ENCODE measurements at regions not wholly inside any gene's neighbourhood (a gene's known extent, or its start where the extent isn't known, plus 50 kb on each side); places are given as distances from the start of the nearest gene placed in this dataset.

- TF ChIP-seq CHD7 (IDR thresholded peaks at IDR 0.05; ENCODE audit: insufficient replicate concordance, low read length), result no peak
- no peak for TF ChIP-seq SRF (IDR thresholded peaks at IDR 0.05; ENCODE audit: low read depth, low read length)
- TF ChIP-seq EZH2 (IDR thresholded peaks at IDR 0.05; ENCODE audit: low read depth, low read length, severe bottlenecking), result no peak
- TF ChIP-seq CBX5 (IDR thresholded peaks at IDR 0.05; ENCODE audit: low read depth, low read length), result no peak
- TF ChIP-seq ATF2 (IDR thresholded peaks at IDR 0.05; ENCODE audit: low read length), result no peak
These were observed 572.9 kb upstream of the ZFP42 start (continued) for GRCh38 chr4:187422655-187423054.

Data from H1 (cell line).